HG03039 (cell line): ENCODE measurements at regions not wholly inside any gene's neighbourhood (a gene's known extent, or its start where the extent isn't known, plus 50 kb on each side); places are given as distances from the start of the nearest gene placed in this dataset.

Source experiments
- ATAC-seq: cut with Tn5 transposase; IDR thresholded peaks from one replicate; pipeline ENCODE4 v1.9.1; 2021; ENCODE audit warnings: mild to moderate bottlenecking, moderate library complexity; ENCODE audit not compliant: unreplicated experiment

DNA sequence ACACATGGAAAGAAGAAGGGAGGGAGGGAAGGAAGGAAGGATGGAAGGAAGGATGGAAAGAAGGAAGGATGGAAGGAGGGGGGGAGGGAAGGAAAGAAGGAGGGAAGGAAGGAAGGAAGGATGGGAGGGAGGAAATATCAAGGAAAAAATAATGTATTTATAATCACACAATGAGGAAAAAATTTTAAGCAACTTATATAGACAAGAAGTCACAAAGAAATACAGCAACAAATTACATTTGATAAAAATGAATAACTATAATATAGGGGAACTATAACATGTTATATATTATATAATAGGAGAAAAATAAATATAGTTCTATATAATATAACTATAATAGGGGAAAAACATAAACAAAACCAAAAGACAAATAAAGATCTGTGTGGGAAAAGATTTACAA, 441.8 kb downstream of the LRATD1 start:
- no peak for ATAC-seq

DNA sequence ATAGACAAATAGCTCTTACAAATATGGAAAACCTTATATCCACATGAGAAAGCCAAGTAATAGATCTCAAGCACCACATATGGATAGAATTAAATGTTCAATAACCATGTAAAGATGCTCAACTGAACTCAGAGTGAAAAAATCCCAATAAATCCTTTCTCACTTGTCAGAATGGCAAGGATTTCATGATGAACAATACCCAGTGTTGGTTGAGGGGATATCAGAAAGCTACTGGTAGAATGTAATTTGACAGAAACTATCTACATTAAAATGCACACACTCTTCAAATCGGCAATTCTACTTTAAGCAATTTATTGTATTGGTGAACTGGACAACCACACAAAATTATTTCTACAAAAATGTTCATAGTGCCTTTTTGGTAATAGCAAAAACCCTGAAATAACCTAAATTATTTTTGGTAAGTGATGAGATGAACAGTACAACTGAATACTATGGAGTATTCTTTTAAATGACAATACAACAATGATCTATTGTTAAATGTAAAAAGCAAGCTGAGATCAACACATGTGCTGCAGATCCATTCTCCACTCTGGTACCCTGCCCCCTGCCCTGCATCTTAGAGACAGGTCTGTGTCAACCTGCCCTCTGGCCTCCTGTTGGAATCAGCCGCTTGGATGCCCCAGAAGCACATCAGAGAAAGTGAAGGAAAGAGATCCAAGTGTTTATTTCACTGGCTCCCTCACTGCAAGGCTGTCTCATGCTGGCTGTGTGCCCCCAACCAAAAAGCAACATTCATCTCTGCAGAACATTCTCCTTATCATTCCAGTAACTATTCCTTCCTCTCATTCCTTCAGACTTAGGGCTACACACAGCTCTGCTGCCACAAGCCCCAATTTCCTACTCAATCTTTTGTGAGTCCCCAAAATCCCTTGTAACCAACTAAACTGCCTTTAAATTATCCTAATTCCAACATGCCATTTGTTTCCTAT, 442.5 kb downstream of the LRATD1 start:
- no peak for ATAC-seq

DNA sequence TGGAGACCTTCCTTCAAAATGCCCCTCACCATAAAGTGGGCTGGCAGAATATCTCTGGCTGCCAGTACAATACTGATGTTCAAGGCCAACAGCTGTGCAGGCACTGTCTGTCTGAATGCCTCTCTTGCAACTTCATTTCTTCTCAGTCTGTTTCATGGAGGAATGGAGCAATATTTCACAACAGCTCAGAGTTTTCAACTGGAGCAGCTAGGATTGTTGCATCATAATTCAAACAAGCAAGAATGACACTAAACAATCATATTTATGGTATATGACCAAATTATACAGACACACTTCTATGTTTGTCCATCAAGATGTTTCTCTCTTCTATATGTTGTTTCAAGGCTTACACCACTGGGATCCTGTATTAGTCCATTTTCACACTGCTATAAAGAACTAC, 444.2 kb downstream of the LRATD1 start:
- ATAC-seq, result no peak

DNA sequence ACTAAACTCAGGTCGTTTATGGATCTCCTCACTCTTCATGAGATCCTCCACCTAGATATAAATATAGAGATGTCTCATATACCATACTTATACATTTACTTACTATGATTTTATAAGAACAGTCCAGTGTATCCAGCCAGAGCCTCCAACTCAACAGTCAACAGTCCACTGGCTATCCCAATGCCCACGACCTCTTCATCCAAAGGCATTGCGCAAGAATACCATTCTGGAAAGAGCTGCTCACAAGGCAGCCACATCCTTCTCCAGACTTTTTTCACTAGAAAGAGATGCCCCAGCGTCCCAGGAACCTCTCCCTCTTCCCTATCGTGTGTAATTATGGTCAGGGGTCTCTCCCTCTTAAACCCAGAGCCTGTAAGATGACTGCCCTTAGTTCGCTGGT, 448.8 kb downstream of the LRATD1 start:
- no peak for ATAC-seq

DNA sequence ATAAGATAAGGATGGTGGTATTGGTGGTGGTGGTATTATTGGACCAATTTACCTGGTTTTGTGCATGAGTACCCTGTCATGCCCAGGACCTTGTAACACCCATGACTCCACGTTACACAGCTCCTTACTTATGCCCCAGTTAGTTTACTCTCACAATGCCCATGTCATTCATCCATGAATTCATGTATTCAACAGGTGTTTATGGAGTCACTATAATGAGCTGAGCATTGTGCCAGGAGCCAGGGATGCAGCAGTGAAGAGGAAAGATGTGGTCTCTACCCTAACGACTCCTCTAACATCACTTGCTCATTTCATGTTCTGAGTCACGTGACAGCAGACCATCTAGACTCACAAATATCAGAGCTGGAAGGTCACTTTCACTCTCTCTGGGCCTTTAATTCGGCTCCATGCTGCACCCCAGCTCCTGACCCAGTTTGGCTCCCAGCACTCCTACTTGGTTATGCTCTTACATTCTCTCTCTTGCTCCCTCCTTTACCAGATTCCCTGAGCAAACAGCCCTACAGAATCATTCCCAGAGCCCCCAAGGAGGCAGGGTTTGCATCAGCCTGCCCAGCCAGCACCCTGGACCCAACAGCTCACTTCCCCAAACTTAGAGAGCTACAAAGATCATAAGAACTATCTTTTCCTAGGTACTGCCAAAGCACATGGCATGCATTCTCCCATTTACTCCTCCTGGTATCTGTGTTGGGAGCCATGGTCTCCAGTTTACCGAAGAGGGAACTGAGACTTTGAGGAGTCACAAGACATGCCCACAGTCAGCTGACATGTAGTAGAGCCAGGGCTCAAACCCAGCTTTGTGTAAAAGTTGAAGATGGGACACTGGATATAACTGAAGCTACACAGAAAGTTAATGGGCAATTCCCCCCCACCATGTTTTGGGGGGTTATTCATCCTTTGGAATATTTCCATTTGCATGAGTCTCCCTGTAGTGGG, 449.9 kb downstream of the LRATD1 start:
- no peak for ATAC-seq

DNA sequence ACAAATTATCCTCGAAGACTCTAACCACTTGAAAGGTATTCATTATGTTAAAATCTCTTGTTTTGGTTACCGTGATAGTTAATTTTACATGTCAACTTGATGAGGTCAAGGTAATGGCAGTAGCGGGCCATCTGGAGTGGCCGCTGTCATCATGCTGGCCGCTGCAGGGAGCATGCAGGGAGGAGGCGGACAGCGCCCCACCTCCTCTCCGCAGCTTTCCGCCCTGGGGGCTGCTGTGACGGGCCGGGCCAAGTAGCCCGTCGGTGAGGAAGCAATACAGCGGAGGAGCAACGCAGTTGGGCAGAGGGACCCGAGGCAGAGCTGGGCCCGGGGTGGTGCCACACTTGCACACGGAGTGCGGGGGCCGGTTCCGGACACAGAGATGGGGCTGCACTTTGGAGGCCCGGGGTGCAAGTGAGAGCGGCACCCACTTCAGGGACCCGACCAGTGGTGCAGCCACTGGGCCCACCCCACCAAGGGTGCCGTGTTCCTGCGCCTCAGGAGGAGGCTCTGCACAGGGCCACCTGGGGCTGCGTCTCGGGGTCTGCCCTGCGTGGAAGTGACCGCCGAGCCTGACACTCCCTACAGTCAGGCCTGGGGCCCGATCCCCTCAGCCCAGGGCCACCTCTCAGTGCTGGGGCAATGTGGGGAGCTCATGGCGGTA, 452.4 kb downstream of the LRATD1 start:
- no peak for ATAC-seq

DNA sequence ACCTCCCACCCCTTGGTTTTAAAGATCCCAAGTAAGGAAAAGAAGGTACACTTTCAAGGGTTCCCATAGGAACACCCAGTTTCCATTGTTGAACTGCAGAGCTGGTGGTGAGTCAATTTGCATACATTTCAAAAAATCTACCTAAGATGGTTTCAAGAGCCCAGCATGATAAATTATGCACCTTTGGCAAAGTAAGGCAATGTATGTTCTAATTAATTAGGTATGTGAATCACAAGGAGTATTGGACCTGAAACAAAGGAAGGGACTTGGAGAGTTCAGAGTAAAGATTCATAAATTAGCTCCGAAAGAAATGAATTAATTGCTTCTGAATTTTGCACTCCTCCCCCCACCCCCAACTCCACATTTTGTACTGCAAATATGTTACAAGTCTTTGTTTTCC, 459.7 kb downstream of the LRATD1 start:
- no peak for ATAC-seq

DNA sequence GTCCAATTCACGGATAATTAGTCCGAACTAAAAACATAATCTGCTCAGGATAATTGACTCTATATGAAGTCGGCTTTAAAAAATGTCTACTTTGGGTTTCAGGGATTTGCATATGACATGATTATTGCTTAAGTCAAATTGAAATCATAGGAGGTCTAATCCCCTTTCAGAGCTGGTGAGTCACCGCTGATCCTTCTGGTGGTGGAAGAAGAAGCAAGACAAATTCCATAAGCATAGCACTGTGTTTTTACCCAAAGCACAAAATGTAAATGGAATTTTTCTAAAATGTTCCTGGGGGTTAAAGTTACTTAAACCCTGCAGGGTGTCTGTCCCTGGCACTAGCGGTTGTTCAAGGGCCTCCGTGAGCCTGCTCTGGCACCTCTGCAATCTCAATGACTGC, 460.2 kb downstream of the LRATD1 start:
- no peak for ATAC-seq

DNA sequence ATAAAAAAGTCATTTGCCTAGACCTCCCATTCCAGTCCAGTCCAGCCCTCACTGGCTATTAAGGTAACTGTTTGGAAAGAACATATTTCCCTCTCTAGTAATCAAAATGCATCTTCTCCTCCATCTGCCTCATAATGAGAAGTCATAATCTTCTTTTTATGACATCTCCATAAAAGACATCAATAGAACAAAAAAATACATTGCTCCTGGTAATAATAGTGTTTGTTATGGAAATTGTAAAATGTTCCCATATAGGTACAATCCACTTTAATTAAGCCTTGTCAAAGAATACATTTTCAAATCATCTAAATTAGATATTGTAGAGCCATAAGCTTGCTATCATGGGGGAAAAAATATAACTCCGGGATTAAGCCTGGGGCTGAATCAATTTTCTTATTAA, 461.6 kb downstream of the LRATD1 start:
- no peak for ATAC-seq

DNA sequence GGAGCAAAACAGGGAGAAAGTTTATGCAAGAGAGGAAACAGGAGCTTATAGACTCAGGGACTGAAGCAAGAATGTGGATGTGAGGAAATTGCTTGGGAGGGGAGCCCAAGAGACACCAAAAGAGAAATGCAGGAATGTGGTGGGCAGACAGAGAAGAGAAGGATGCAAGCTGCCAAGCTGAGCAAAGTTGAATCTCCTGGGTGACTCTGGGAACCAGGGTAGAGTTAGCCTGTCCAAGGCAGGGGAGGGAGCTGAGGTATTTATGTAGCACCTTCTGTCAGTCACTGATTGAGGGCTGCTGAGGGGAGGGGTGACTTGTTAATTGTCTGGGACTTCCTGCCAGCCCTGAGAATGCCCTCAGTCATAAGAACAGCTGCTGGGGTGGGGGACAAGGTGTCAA, 464.3 kb downstream of the NBAS start:
- ATAC-seq, result no peak

DNA sequence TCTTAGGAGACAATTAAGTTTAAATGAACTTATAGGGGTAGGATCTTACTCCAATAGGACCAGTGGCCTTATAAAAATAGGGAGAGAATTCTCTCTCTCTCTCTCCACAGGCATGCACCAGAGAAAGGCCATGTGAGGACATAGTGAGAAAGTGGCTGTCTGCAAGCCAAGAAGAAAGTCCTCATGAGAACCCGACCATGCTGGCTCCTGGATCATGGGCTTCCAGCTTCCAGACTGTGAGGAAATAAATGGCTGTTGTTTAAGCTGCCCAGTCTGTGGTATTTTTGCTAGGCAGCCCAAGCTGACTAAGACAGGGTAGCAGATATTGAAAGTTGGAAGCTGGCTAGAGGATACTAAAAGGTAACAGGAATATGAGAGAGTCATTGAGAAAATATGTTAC, 454.0 kb downstream of the NBAS start:
- ATAC-seq, result no peak

DNA sequence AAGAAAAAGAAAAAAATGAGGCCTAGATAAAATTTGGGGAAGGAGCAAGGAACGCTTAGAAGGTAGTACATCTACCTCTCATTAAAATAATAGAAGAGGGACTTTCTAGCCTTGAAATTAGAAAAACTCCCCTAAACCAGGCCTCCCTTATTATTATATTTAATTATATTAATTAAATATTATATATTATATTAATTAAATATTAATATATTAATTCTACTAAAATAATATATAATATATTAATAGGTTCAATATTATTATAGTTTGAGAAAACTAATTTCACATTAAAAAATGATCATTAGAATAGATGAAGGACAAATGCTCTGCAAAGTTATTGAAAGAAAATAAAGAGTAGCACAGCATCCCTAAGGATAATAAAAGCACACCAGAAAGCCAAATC, 449.4 kb downstream of the NBAS start:
- no peak for ATAC-seq

DNA sequence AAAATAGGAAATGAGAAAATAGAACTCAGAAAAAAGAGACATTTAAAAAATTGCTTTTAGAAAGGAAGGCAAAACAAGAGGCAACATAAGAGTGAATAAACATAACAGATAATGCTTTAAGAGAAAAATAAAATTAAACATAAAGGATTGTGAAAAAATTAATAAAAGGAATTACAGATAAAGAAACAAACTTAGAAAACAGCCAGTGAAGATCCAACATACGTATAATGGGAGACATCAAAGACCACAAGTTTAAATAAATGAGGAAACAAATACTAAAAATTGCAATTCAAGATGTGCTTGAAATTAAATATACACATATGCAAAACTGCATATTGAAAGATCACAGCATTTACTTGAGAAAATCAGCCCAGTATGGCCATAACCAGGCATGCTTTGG, 448.9 kb downstream of the NBAS start:
- ATAC-seq, result no peak

DNA sequence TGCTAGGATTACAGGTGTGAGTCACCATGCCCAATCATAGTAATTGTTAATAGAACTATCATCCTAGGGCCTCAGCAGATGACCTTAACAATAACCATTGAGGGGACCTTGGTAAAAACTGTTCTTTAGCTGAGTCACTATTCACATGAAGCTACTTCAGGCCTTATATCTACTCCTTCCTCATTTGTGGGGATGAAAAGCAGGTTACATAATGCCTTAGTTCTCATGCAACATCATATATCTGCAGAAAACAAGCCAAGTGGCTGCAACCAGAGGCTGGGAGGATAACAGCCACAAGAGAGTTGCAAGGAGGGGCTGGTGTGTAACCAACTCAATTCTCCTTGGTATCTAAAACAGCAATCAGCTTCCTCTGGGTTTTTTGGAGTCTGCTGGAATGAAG, 445.4 kb downstream of the NBAS start:
- no peak for ATAC-seq

DNA sequence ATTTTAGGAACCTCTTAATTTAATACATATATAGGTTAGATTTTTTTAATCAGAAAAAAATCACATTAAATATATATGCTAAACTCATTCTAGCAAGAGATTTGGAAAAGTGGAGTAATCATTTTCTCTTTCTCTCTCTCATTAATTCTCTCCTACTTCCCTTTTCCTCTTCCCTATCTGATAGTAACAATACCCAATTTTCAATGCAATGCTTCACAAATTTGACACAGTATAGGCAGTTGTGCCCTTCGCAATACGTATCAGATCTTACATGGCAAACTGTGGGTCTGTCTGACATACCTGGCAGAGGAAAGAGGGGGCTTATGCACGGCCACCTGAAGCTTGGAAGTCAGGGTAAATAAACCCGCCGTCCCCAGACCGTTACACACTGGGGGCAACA, 444.3 kb downstream of the NBAS start:
- ATAC-seq, result no peak
